22Rv1 (cell line): ENCODE measurements at regions not wholly inside any gene's neighbourhood (a gene's known extent, or its start where the extent isn't known, plus 50 kb on each side); places are given as distances from the start of the nearest gene placed in this dataset.

ENCODE experiments used
- CTCF ChIP-seq: fragments of 450-650 bp; IDR thresholded peaks from 2 replicates; pipeline ENCODE4 v1.5.1; 2017; ENCODE audit warnings: mild to moderate bottlenecking
- ZFX ChIP-seq: fragments of 450-650 bp; IDR thresholded peaks from 2 replicates; pipeline ENCODE4 v1.6.1; 2017; ENCODE audit warnings: antibody characterized with exemption, borderline replicate concordance

GRCh38 chr15:59940456-59940855, 63.7 kb upstream of the FOXB1 start:
- TF ChIP-seq CTCF (no peak), ZFX (no peak)
